Esophagus muscularis mucosa (tissue), 4 donors: ENCODE measurements at regions not wholly inside any gene's neighbourhood (a gene's known extent, or its start where the extent isn't known, plus 50 kb on each side); places are given as distances from the start of the nearest gene placed in this dataset.

Source experiments
- EP300 ChIP-seq: sonication (generic); formaldehyde crosslinking; IDR thresholded peaks from one replicate; pipeline ENCODE4 v1.6.1; 2017; ENCODE audit warnings: antibody characterized with exemption
- POLR2AphosphoS5 ChIP-seq, 2 donors: sonication (generic); formaldehyde crosslinking; IDR thresholded peaks; one replicate each; pipeline ENCODE4 v1.6.1; 2017; ENCODE audit warnings: antibody characterized with exemption in 2 of 2
- TF ChIP-seq, protein P1 (sequence below), 3 experiments: fragments of 200-600 bp in 2 of 3; fragments of 450-650 bp in 1 of 3; sonication (generic) in 2 of 3; IDR thresholded peaks; one replicate each; pipeline ENCODE4 v1.5.1; 2017 to 2019; ENCODE audit warnings: antibody characterized with exemption in 3 of 3, mild to moderate bottlenecking in 2 of 3, moderate library complexity in 1 of 3

GRCh38 chr2:142562900-142563299 is 314.6 kb upstream of the KYNU start:
- TF ChIP-seq EP300 (no peak), POLR2AphosphoS5 (IDR thresholded peaks at IDR 0.05) (no peak)
- TF ChIP-seq, protein P1, sequence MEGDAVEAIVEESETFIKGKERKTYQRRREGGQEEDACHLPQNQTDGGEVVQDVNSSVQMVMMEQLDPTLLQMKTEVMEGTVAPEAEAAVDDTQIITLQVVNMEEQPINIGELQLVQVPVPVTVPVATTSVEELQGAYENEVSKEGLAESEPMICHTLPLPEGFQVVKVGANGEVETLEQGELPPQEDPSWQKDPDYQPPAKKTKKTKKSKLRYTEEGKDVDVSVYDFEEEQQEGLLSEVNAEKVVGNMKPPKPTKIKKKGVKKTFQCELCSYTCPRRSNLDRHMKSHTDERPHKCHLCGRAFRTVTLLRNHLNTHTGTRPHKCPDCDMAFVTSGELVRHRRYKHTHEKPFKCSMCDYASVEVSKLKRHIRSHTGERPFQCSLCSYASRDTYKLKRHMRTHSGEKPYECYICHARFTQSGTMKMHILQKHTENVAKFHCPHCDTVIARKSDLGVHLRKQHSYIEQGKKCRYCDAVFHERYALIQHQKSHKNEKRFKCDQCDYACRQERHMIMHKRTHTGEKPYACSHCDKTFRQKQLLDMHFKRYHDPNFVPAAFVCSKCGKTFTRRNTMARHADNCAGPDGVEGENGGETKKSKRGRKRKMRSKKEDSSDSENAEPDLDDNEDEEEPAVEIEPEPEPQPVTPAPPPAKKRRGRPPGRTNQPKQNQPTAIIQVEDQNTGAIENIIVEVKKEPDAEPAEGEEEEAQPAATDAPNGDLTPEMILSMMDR (IDR thresholded peaks at IDR 0.05): no peak
